ENCODE measurements at regions not wholly inside any gene's neighbourhood (a gene's known extent, or its start where the extent isn't known, plus 50 kb on each side); places are given as distances from the start of the nearest gene placed in this dataset.
"Not testable (repeated sequence)": the region's sequence is repeated elsewhere in the genome, so short reads cannot be mapped to it uniquely, and the experiment has no call there.

GRCh38 chr2:37755961-37756559 lies 84.6 kb upstream of the CDC42EP3 start:
- TF ChIP-seq CTCF (IDR thresholded peaks at IDR 0.05; ENCODE audit: low read depth, low read length, missing input control); YY1 (IDR thresholded peaks at IDR 0.05); RAD21 (IDR thresholded peaks at IDR 0.05); TAF1 (conservative IDR thresholded peaks at IDR 0.05); GABPA (IDR thresholded peaks at IDR 0.05 in 1 of 2, conservative IDR thresholded peaks at IDR 0.05 in 1 of 2); SP1 (IDR thresholded peaks at IDR 0.05); EGR1 (IDR thresholded peaks at IDR 0.05; ENCODE audit: low read depth in 2 of 2); NR2F2 (IDR thresholded peaks at IDR 0.05): not testable (repeated sequence)
- TF ChIP-seq, protein P1, sequence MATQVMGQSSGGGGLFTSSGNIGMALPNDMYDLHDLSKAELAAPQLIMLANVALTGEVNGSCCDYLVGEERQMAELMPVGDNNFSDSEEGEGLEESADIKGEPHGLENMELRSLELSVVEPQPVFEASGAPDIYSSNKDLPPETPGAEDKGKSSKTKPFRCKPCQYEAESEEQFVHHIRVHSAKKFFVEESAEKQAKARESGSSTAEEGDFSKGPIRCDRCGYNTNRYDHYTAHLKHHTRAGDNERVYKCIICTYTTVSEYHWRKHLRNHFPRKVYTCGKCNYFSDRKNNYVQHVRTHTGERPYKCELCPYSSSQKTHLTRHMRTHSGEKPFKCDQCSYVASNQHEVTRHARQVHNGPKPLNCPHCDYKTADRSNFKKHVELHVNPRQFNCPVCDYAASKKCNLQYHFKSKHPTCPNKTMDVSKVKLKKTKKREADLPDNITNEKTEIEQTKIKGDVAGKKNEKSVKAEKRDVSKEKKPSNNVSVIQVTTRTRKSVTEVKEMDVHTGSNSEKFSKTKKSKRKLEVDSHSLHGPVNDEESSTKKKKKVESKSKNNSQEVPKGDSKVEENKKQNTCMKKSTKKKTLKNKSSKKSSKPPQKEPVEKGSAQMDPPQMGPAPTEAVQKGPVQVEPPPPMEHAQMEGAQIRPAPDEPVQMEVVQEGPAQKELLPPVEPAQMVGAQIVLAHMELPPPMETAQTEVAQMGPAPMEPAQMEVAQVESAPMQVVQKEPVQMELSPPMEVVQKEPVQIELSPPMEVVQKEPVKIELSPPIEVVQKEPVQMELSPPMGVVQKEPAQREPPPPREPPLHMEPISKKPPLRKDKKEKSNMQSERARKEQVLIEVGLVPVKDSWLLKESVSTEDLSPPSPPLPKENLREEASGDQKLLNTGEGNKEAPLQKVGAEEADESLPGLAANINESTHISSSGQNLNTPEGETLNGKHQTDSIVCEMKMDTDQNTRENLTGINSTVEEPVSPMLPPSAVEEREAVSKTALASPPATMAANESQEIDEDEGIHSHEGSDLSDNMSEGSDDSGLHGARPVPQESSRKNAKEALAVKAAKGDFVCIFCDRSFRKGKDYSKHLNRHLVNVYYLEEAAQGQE (IDR thresholded peaks at IDR 0.05) = not testable (repeated sequence)
- TF ChIP-seq, protein P2, sequence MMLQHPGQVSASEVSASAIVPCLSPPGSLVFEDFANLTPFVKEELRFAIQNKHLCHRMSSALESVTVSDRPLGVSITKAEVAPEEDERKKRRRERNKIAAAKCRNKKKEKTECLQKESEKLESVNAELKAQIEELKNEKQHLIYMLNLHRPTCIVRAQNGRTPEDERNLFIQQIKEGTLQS (IDR thresholded peaks at IDR 0.05) = not testable (repeated sequence)
